ENCODE measurements at regions not wholly inside any gene's neighbourhood (a gene's known extent, or its start where the extent isn't known, plus 50 kb on each side); places are given as distances from the start of the nearest gene placed in this dataset.

DNA sequence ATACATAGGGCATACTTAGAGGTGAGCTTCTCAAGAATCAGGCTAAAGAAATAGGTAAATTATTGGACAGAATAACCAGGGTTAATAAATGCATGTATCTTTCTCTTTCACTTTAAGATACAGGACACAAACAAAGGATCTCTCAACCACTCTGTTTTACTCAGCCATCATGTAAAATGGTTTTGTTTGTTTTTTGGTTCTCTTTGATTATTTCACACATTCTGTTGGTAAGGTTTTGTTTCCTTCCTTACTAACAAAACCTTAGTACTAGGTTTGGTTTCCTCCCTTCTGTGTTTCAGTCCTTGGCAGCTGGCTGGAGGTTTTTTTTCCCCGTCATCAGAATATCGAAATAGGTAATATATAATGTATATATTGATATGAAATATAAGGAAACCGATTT is 1506.8 kb upstream of the TMEFF2 start:
- TF ChIP-seq RAD21 (IDR thresholded peaks at IDR 0.05; ENCODE audit: low read depth) (no peak), EGR1 (IDR thresholded peaks at IDR 0.05) (no peak), NFIC (IDR thresholded peaks at IDR 0.05) (no peak), CEBPB (IDR thresholded peaks at IDR 0.05) (no peak), TEAD4 (IDR thresholded peaks at IDR 0.05) (no peak), CREB1 (IDR thresholded peaks at IDR 0.05; ENCODE audit: low read depth) (no peak), EP300 (IDR thresholded peaks at IDR 0.05; ENCODE audit: borderline replicate concordance) (no peak), YY1 (IDR thresholded peaks at IDR 0.05; ENCODE audit: low read depth) (no peak), ZBTB7A (IDR thresholded peaks at IDR 0.05; ENCODE audit: low read depth) (no peak), FOXM1 (IDR thresholded peaks at IDR 0.05; ENCODE audit: borderline replicate concordance, low read depth) (no peak)
- TF ChIP-seq, protein P1, sequence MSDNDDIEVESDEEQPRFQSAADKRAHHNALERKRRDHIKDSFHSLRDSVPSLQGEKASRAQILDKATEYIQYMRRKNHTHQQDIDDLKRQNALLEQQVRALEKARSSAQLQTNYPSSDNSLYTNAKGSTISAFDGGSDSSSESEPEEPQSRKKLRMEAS (IDR thresholded peaks at IDR 0.05): no peak
- TF ChIP-seq, protein P2, sequence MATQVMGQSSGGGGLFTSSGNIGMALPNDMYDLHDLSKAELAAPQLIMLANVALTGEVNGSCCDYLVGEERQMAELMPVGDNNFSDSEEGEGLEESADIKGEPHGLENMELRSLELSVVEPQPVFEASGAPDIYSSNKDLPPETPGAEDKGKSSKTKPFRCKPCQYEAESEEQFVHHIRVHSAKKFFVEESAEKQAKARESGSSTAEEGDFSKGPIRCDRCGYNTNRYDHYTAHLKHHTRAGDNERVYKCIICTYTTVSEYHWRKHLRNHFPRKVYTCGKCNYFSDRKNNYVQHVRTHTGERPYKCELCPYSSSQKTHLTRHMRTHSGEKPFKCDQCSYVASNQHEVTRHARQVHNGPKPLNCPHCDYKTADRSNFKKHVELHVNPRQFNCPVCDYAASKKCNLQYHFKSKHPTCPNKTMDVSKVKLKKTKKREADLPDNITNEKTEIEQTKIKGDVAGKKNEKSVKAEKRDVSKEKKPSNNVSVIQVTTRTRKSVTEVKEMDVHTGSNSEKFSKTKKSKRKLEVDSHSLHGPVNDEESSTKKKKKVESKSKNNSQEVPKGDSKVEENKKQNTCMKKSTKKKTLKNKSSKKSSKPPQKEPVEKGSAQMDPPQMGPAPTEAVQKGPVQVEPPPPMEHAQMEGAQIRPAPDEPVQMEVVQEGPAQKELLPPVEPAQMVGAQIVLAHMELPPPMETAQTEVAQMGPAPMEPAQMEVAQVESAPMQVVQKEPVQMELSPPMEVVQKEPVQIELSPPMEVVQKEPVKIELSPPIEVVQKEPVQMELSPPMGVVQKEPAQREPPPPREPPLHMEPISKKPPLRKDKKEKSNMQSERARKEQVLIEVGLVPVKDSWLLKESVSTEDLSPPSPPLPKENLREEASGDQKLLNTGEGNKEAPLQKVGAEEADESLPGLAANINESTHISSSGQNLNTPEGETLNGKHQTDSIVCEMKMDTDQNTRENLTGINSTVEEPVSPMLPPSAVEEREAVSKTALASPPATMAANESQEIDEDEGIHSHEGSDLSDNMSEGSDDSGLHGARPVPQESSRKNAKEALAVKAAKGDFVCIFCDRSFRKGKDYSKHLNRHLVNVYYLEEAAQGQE (IDR thresholded peaks at IDR 0.05; ENCODE audit: low read depth): no peak
- TF ChIP-seq, protein P3, sequence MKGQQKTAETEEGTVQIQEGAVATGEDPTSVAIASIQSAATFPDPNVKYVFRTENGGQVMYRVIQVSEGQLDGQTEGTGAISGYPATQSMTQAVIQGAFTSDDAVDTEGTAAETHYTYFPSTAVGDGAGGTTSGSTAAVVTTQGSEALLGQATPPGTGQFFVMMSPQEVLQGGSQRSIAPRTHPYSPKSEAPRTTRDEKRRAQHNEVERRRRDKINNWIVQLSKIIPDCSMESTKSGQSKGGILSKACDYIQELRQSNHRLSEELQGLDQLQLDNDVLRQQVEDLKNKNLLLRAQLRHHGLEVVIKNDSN (IDR thresholded peaks at IDR 0.05): no peak

DNA sequence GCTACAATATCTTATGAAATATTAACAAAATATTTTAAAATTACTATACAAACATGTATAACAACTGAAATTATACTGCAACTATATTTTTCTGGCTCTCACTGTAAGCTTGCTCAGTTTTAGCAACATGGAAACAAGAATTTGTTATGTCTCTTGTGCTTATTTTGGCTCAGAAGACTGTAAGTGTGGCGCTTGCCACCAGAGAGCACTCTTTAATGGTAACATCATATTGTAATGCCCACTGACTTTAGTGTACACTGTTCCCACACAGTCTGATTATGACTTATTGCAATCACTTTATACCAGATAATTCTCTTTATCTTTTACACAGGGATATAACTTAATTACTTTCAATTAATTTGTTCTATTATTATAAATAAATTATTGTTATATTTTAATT is 1500.6 kb upstream of the TMEFF2 start:
- TF ChIP-seq CREB1 (IDR thresholded peaks at IDR 0.05; ENCODE audit: low read depth): no peak
- peak; percentile 61 for TF ChIP-seq RAD21 (IDR thresholded peaks at IDR 0.05; ENCODE audit: low read depth)
- no peak for TF ChIP-seq EP300 (IDR thresholded peaks at IDR 0.05; ENCODE audit: borderline replicate concordance)

DNA sequence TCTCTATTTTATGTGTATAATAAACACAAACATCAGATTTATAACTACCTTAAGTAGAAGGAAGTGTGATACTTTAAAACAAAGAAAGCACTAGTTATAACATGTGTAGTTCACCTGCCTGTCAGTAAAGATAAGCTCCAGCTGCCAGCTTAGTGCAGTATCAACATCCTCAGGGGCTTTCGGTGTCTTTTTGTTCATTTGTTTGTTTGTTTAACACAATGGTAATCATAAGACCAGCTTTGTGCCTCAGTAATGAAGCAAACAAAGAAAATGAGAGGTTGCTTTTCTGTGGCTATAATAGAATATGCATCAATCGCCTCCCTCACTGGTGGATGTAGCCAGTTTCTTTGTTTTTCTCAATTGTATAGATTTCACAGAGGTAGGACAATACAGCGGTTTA is 1499.0 kb upstream of the TMEFF2 start:
- TF ChIP-seq NFIC (IDR thresholded peaks at IDR 0.05): no peak
- no peak for TF ChIP-seq CEBPB (IDR thresholded peaks at IDR 0.05)
- no peak for TF ChIP-seq ZBTB7A (IDR thresholded peaks at IDR 0.05; ENCODE audit: low read depth)
- no peak for TF ChIP-seq YY1 (IDR thresholded peaks at IDR 0.05; ENCODE audit: low read depth)
- TF ChIP-seq, protein P1 (IDR thresholded peaks at IDR 0.05): no peak
- TF ChIP-seq, protein P3 (IDR thresholded peaks at IDR 0.05): no peak
- no peak for TF ChIP-seq TAF1 (IDR thresholded peaks at IDR 0.05; ENCODE audit: low read depth)
- no peak for TF ChIP-seq RAD21 (IDR thresholded peaks at IDR 0.05; ENCODE audit: low read depth)
- TF ChIP-seq EP300 (IDR thresholded peaks at IDR 0.05; ENCODE audit: borderline replicate concordance): no peak

DNA sequence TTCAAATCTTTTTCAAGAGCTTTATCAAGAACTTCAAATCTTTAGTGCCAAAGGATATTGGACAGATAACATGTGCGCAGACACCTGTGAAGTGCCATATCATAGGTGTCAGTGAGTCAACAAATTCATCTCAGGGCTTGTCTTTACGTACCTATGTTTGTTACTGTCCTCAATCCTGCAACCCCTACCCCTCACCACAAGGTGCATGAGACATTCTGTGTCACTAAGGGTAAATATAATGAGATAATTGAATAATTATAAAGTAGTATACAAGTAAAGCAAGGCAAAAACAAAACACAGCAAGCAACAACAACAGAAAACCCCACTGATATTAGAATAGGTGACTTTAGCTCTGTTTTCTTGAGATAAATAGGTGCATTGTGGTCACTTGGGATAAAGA is 1495.8 kb upstream of the TMEFF2 start:
- TF ChIP-seq ZBTB7A (IDR thresholded peaks at IDR 0.05; ENCODE audit: low read depth): no peak
- TF ChIP-seq FOXM1 (IDR thresholded peaks at IDR 0.05; ENCODE audit: borderline replicate concordance, low read depth): no peak
- no peak for TF ChIP-seq YY1 (IDR thresholded peaks at IDR 0.05; ENCODE audit: low read depth)
- TF ChIP-seq TAF1 (IDR thresholded peaks at IDR 0.05; ENCODE audit: low read depth): no peak
- TF ChIP-seq, protein P1 (IDR thresholded peaks at IDR 0.05): no peak
- no peak for TF ChIP-seq EP300 (IDR thresholded peaks at IDR 0.05; ENCODE audit: borderline replicate concordance)
- TF ChIP-seq RAD21 (IDR thresholded peaks at IDR 0.05; ENCODE audit: low read depth): no peak
- no peak for TF ChIP-seq TCF12 (IDR thresholded peaks at IDR 0.05; ENCODE audit: low read depth)
- no peak for TF ChIP-seq NFIC (IDR thresholded peaks at IDR 0.05)
- TF ChIP-seq, protein P2 (IDR thresholded peaks at IDR 0.05; ENCODE audit: low read depth): no peak
- TF ChIP-seq, protein P3 (IDR thresholded peaks at IDR 0.05): no peak
- TF ChIP-seq TEAD4 (IDR thresholded peaks at IDR 0.05): no peak
- TF ChIP-seq CREB1 (IDR thresholded peaks at IDR 0.05; ENCODE audit: low read depth): no peak
- no peak for TF ChIP-seq CEBPB (IDR thresholded peaks at IDR 0.05)
- TF ChIP-seq EGR1 (IDR thresholded peaks at IDR 0.05): no peak

DNA sequence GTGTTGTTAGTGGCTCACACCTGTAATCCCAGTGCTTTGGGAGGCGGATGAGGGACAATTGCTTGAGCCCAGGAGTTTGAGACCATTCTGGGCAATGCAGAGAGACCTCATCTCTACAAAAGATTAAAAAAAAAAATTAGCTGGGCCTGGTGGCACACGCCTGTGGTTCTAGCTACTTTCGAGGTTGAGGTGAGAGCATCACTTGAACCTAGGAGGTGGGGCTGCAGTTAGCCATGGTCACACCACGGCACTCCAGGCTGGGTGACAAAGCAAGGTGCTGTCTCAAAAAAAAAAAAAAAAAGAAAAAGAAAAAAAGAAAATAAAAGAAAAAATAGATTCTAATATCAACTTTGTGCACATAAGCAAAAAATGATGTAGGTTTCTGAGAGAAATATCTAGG is 1492.5 kb upstream of the TMEFF2 start:
- TF ChIP-seq CEBPB (IDR thresholded peaks at IDR 0.05): no peak

DNA sequence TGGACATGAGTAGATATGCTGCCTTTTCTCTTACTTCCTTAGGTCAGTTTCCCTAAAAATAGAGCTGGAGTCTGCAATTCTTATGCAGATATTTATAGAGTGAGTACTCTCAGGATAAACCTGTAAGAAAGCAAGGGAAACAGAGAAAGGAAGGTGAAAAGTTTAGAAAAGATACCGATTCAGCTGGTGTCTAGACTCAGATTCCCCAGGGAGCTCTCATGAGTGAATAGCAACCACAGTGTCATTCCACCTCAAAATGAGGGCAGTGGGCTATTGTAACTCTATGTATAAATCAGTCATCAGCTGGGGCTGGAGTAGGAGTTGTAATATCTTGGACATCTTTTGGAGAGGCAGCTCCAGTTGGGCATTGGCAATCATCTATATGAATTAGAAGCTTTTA is 1485.1 kb upstream of the TMEFF2 start:
- TF ChIP-seq, protein P3 (IDR thresholded peaks at IDR 0.05): no peak
- TF ChIP-seq CREB1 (IDR thresholded peaks at IDR 0.05; ENCODE audit: low read depth) (no peak), TAF1 (IDR thresholded peaks at IDR 0.05; ENCODE audit: low read depth) (no peak), TEAD4 (IDR thresholded peaks at IDR 0.05) (no peak)
- TF ChIP-seq, protein P2 (IDR thresholded peaks at IDR 0.05; ENCODE audit: low read depth): no peak
